ENCODE measurements at regions not wholly inside any gene's neighbourhood (a gene's known extent, or its start where the extent isn't known, plus 50 kb on each side); places are given as distances from the start of the nearest gene placed in this dataset.

DNA sequence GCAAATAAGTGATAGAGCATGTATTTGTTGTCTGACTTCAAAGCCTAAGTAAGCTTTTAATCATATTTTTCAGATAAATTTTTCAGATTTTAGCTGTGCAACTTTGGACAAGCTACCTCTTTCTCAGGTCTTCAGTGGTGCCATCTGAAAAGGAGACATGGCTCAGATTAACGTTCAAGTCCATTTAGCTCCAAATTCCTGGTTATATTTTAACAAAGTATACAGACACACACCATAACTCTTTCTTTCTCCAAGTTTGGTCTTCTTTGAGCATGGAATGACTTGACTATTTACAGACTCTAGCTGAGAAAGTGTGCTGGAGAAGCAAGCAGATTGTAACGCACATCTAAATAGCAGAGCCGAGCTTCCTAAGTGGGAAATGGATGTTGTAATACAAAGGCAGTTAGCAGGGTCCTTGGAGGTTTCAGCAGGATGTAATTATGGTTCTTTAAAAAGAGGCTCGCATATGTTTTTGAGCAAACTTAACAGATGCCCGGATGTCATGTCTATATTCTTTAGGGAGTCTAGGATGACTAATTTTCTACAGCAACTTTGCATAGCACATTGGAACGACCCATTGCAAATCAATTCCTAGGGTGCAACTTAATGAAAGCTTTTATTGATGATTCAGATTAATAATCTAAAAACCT is 128.1 kb upstream of the E2F8 start:
- no peak for DNase-seq

DNA sequence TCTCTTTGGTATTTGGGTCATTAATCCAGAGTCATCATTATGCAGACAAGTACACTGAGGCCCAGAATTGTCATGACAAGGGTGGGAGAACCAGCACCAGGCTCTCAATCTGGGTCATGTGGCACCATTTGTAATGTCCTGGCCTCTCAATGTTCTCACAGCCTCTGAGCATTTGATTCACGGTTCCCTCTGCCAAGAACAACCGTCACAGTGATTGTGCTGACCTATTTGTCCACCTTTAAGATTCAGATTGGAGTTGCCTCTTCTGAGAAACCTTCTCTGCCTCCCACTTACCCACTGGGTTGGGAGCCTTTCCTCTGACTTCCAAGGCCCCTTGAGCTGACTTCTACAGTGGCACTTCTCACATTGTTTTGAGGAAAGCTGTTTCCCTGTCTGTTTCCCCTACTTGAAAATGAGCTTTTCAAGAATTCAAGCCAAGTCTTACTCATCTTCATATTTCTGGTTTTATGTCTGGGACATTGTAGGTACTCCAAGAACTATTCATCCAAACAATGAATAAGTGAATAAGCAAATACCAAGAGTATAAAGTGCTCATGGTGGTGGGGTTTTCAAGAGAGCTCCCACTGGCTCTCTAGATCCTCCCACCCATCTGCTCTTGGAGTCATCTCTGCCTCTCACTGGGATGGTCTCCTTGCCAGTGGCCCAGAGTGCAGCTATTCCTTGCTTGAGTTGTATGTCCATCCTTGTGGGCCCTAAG is 126.4 kb upstream of the E2F8 start:
- no peak for DNase-seq

DNA sequence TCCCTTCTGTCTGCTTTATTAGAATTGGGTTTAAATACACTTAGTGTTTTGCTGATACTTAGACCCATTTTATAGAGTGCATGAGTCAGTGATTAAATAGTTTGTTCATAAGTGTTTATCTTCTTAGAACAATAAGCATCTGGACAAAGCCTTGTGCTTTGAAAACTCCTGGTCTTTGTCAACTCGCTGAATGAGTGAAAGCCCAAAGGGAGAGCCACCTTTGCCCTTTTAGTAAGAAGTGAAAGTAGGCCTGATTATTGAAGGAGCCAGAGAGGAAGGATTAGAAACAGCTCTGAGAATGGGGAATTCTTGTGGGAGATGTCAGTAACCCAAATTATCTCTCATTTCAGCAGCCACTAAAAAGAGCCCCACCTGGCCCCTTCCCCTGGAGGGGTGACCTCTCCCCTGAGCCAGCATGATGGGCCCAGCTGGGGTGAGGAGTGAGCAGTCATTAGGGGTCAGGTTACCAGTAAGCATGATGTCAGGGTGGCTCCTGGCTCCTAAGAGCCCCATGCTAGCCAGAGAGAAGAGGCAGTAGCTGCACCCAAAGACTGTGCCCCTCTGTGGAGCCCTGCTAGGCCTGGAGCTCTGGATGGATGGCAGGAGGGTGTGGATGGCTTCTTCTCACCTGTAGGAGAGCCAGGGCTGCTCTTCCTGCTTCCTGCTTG is 125.1 kb upstream of the E2F8 start:
- no peak for DNase-seq

DNA sequence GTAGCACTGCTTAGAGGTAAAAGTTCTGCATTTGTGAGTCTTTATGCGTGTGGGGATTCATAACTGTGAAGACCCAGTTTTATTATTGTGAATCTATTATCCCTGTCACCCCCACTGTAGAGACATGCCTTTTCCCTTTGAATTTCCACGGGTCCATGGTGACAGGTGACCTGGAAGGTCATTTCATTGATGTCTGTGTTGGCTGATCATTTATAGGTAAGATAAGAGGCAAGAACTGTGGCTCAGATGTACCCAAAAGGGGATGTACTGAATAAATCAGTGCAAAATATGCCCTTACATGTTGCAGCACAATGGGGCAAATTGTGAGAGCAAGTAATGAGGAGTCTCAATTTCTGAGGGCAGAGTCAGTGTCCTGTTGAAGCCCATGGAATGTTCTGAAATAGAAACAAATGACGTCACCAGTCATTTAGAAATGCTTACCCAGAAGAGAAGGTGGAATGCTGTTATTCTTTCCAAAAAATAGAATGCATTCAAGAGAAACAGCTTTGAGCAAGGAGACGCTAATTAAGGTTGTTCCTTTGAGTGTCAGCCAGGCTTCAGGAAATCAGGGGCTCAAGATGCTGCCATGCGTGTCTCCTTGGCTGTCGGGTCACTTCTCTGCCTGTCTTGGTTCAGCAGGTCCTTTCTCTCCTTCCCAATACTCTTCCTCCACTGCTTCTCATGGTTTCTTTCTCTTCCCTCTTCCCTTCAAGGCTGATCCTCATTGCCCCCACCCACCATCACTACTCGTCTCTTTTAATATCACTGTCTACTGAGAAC is 118.7 kb upstream of the E2F8 start:
- DNase-seq: no peak

DNA sequence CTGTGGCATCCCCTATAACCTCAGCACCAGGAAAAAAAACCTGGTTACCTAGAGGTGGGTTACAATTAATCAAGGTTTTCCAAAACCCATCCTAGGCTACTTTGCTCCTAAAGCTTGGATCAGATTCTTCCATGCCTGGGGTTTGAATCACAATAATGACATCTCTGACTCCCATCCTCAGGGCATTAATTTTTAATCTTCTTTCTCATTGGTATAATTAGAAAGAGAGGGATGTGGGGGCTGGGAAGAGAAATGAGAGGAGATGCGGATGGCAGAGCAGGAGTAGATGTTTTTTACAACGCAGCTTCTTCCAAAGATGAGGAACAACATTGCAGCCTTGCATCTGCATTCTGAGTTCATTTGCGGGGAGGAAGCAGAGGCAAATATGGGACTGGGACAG is 117.2 kb upstream of the E2F8 start:
- no peak for DNase-seq

DNA sequence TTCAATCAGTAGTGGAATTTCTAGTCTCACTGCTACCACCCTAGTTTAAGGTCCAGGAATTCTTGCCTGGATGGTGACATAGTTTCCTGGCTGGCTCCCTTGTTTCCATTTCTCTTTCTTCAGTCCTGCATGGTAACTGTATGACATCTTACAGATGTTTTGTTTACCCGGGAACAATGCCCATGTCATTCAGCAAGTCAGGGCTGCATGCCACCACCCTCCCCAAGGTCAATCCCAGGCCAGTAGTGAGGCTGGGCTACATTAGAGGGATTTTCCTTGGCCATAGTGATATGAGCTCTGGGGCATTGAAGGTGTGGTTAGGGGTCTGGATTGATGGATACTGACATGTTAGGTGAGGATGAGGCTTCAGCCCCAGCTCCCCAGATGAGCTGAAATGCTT is 114.9 kb upstream of the E2F8 start:
- no peak for DNase-seq

DNA sequence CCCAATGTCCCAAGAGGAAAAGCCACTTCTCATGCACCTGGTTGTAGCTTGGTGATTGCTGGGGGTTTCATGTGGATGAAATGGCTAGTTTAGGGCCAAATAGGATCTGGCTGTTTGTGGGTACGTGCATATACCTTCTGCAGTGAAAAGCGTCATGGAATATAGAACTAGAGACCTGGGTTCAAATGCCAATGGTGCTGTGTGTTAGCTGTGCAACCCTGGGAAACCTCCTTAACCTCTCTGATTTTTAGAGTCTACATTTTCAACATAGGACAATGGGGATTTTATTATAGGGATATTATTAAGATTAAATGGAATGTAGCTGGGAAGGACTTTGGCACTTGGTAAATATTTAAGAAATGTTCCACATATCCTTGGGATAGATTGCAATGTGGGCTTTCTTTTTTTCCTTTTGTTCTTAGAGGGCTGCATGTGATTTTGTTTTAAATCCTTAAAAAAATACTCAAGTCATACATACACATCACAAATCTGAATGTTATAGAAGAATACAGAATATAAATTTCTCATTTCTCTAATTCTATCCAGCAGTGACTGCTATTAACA is 112.6 kb upstream of the E2F8 start:
- no peak for DNase-seq

DNA sequence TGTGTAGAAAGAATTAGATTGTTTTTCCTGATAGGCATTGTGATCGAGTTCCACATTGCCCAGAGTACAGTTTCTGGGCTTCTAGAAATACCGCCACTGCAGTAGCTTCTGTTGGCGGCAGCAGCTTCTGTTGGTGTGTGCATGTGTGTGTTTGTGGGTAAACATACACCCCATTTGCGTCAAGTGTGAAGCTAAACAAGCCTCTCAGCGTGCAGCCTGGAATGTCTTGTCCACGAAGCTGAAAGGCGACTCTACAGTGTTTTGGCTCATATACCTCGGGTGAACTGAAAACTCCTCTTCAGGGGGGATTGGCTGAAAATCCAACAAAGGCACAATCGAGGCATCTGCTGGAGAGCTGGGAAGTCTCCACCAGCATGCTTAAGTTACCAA is 112.0 kb upstream of the E2F8 start:
- no peak for DNase-seq

DNA sequence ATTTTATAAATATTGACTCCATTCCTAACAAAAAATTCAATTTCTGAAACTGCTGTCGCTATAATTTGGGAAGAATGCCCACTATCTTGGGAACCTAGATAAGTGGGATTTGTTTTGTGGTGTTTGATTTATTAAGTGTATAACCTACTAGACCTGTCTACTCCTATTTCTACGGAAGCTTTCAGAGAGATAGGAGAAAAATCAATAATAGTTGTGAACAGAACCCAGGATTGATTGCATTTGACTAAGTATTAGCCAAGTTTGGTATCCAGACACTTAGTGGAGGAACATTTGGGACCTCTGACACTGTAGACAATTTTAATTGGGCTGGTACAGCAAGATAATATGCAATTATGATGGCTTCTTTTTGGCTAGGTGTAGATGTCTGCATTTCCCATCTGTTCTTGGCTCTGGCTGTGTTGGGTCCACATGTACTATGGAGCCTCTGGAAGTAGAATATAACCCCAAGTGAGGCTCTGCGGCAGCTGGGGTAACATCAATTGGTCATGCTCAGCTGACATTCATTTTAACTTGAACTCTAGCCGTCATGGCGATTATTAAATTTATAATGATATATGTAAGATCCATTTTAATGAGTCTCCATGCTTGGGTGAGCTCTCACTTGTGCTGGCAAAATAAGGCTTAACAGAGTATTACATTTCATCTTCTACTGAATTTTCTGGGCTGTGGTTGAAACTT is 111.5 kb upstream of the E2F8 start:
- no peak for DNase-seq

DNA sequence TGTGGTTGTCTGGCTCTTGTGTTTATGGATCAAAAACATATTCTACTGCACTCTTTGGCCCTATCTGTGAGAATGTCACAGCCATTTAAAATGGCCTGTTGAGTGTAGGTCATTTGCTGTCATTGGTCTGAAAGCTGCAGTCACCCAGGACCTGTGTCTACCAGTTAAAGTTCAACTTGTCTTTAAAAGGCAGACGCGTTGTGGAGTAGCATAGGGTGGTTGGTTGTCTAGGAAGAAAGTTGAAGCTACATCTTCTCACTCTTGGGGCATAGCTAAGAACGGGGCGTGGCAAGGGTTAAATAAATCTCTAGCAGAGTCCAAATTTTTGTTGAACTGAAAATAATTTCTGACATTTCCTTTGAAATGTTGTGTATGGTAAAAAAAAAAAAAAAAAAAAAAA is 110.7 kb upstream of the E2F8 start:
- DNase-seq: no peak

DNA sequence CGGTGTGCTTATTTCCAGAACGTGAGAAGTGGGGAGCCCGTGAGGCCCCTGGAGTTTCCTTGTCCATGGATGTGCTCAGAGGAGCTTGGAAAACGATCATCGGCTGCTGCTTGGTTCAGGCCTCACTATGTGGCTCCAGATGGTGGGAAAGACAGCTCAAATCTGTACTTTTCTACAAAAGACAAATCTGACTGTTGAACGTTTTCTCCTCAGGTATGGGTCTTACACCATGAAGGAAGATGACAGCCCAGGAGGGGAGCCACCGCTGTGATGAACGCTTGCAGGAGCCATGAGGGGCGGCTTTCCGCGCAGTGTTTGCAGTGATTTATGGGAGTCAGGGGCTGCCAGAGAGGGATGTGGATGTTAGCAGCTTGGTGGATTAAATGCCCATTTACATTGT is 109.4 kb upstream of the E2F8 start:
- DNase-seq: no peak

DNA sequence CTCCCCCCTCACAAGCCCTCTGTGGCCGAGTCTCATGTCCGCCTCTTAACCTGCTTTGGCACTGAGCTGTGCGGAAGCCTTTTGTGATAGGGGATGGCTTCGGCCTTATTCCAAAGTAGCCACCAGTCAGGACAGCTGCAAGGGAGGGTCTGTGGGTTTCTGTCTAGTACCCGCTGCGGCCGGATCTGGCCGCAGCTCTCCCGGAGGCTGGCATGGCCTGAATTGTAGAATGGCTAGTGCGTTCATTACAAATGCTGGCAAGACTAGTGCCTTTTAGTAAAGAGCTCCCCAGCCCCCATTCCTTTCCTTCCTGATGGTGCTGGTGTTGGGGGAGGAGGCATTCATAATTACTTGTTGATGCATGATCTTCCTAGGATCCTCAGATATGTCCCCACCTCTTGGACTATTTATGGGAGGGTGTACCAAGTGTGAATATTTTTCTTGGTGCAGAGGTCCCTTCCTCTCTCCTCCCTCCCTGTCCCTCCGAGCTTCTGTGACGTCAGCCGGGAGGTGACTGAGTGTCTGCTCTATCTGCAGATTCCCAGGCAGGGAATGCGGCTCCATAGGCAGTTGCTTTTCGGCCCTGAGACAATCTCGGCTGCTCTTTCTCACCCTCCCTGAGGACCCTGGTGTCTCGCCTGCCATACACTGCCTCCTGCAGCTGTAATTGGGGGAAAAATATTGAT is 108.7 kb upstream of the E2F8 start:
- DNase-seq: no peak

DNA sequence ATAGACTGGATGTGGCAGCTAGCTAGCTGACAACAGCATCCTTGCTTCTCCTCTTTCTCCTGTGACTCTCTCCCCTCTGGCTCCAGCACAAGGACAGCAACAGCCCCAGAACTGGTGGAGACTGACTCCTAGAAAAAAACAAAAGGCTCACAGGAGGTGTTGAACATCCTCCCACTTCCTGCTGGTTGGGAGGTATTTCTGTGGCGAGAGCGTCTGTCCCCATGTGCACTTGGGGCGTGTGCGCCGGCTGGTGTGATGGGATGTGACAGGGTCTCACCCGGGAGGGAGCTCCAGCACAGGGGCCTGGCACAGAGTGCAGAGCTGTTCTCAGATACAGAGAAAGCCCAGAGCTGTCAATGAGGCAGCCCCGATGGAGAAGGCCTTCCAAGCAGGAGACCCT is 107.2 kb upstream of the E2F8 start:
- DNase-seq: no peak

DNA sequence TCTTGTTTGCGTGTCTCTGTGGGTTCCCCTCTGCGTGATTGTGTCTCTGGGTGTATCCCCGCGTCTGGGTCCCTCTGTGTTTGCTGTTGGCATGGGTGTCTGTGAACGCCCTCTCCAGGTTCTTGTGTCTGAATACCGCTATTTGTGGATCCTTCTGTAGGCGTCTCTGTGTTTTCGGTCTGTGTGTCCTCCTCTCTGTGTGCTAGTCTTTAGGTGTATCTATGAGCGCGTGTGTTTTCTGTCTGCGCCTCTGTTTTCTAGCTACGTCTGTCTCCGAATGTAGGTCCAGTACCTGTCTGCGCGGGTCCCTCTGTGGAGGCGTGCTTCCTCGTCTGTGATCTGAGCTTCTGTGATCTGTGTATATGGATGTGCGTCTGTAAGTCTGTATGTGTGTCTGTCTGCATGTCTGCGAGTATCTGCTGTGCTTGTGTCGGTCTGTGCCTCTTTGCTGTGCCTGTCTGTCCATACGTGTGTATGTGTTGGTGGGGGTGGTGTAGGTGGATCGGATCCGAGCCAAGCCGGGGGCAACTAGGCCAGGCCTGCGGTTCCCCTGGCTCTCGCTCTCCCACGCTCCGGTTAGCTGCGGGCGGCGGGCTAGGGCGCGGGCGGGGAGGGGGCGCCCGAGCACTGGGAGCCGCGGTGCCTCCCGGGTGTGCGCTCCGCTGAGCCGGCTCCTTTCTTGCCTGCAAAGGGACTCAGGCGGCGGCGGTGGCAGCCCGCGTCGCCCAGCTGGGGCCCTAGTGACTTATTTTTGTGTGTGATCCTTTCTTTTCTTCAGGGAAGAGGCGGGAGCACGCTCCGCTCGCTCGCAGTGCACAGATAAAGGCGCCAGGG is 105.3 kb upstream of the E2F8 start:
- no peak for DNase-seq

DNA sequence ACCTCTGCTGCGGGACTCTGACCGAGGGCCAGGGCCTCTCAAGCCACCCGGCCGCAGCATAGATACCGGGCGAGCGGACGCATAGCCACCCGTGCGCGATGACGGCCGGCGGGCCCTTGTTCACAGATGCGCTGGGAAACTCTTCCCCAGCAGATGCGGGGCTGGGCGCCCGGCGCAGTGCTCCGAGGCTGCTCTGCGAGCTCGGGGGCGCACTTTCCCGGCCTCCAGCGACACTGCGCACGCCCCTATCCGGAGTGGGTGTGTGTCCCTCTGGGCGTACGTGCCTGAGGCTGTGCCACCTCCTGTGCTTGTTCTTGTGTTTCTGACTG is 104.7 kb upstream of the E2F8 start:
- DNase-seq: no peak

DNA sequence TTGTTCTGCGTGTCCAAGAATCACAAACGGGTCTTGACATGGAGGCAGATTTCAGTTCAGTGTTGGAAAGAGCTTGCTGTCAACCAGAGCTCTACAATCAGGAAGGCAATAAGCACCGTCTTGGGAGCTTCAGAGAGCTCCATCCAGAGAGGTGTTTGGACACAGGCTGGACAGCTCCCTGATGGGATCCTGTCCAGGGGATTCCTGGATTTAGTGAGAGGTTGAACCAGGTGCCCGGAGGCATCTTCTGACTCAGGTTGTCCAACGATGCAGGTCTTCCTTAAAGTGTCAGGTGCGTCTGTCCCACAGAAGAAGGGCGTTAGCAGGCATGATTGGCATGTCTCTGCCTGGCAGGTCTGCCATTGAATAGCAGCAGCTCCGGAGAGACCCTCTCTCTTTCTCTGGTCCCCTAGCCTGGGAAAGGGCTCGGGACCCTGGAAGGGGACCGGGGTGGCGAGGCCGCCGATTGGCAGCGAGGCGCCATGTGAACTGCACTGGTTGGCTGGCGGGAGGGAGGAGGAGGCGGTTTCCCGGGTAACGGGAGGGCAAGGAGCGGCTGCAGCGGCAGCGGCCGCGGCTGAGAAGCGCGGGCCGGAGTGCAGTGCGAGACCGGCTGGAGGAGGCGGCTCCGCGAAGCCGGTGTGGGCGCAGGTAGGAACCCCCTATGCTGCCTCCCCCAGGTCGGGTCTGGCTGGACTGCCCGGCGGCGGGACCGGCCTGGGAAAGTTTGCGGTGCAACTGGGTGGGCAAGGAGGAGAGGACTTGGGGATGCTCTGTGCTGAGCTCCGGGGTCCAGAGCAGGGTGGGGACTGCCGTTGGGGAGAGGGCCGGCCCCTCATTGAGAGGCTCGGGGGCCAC is 104.1 kb upstream of the E2F8 start:
- DNase-seq: no peak

DNA sequence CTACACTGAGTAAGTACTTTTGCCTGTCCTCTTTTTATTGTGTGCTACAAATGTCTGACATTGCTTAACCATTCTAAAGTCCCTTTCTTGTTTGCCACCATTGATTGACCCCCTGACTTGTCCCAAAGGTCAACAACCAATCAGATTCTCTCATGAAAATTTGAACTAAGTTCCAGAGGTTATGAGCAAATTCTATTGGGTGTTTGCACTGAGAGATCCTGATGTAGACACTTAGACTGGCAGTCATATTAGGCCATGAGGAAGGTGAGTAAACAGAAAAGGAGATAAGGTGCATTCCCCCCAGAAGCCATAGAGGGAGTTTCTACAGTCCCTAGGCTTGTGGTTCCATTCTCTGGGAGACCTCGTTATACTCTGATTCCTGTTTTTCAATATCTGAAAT is 101.3 kb upstream of the E2F8 start:
- DNase-seq: no peak

DNA sequence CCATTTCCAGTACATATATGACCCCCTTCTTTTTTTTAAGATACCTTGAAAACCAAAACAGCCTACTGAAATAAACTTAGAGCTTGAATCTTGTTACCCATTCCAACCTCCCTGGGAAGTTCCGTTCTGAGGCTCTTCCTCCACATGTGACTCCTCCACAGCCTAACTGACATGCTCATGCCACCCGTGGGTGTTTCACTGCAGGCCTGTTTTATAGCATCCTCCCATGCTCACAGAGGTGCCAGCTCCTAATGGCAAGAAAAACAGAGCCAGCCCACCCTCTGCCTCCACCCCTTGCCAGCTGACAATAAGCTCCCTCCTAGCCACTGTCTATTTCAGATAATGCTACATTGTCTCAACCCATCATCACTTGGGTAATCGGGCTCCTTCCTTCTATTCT is 97.6 kb upstream of the E2F8 start:
- no peak for DNase-seq

DNA sequence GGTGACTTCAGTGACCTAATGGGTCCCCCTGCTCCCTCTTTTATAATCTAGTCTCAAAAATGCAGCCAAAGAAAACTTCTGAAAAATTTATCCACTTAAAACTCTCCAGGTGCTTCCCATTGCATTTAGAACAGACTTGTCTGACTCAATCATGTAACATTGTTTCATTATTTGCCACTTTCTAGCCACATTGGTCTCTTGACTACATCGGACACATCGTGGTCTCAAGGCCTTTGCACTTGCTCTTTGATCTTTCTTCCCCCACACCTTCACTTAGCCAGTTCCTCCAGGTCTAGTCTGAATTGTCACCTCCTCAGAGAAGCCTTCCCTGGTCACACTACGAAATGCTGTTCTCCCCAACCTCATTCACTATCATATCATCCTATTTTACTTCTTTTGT is 97.0 kb upstream of the E2F8 start:
- DNase-seq: no peak

DNA sequence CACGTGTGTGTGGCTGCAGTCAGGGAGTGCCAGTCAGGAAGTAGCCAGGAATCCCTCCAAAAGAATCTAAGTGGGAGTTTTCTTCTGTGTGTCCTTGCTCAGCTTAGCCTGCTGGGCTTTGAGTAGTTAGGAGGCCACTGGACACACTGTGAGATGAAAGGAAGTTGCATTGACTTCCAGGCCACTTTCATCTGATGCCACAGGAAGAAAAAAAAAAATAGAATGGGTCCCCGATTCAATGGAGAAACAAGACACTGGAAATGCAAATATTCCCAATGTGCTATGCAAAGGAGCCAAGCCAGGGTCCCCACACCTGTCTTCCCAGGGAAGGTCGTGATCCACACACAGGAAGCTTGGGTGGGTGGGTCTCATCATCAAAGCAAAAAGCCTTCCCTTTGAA is 95.6 kb upstream of the E2F8 start:
- DNase-seq: no peak
